H1 (cell line): ENCODE measurements at regions not wholly inside any gene's neighbourhood (a gene's known extent, or its start where the extent isn't known, plus 50 kb on each side); places are given as distances from the start of the nearest gene placed in this dataset.

ENCODE experiments used
- CTCF ChIA-PET: fragments of 300-600 bp; sonication (Branson Sonifier 250); formaldehyde crosslinking; loops from one replicate; lab custom pipeline; 2021; ENCODE audit not compliant: partially characterized antibody; lab: Charles Lee
- POLR2A ChIA-PET: fragments of 300-600 bp; sonication (Branson Sonifier 250); formaldehyde crosslinking; loops from one replicate; lab custom pipeline; 2021; ENCODE audit warnings: inconsistent platforms; ENCODE audit not compliant: partially characterized antibody; lab: Charles Lee
- DNase-seq, 2 experiments: peaks; one replicate each; pipeline versions ENCODE4 v3.0.0 to v3.0.0-alpha.2; 2010 to 2022; ENCODE audit warnings: low spot score in 2 of 2, low read depth in 1 of 2, mixed read lengths in 1 of 2
- FAIRE-seq: peaks from 2 replicates; lab custom pipeline; 2011; peaks lifted over from hg19 to GRCh38; lab: Jason Lieb, UNC
- H2AFZ ChIP-seq: 2 replicates; pipeline ENCODE4 v1.8.1; 2012; ENCODE audit warnings: low read length, inconsistent platforms
- H2AK5ac ChIP-seq: 2 replicates; pipeline ENCODE4 v1.6.1; 2013; ENCODE audit warnings: low read depth, low read length
- H2BK120ac ChIP-seq: replicated peaks from 2 replicates; pipeline ENCODE3; 2013; ENCODE audit warnings: low read depth, low read length, inconsistent platforms
- H2BK12ac ChIP-seq: 2 replicates; pipeline ENCODE4 v1.6.1; 2013; ENCODE audit warnings: low read depth, low read length
- H2BK15ac ChIP-seq: 2 replicates; pipeline ENCODE4 v1.6.1; 2013; ENCODE audit warnings: low read length
- H2BK20ac ChIP-seq: 2 replicates; pipeline ENCODE4 v1.6.1; 2013; ENCODE audit warnings: low read length
- H2BK5ac ChIP-seq: 2 replicates; pipeline ENCODE4 v1.6.1; 2013; ENCODE audit warnings: low read depth, low read length
- H3K14ac ChIP-seq: 2 replicates; pipeline ENCODE4 v1.6.1; 2013; ENCODE audit warnings: inconsistent platforms; ENCODE audit not compliant: insufficient read length
- H3K18ac ChIP-seq: 2 replicates; pipeline ENCODE4 v1.6.1; 2013; ENCODE audit warnings: low read length; ENCODE audit errors: extremely low read depth
- H3K23ac ChIP-seq: 2 replicates; pipeline ENCODE4 v1.6.1; 2013; ENCODE audit warnings: inconsistent platforms; ENCODE audit not compliant: insufficient read length
- H3K23me2 ChIP-seq: 2 replicates; pipeline ENCODE4 v1.6.1; 2013; ENCODE audit warnings: low read depth, low read length
- H3K27ac ChIP-seq: 2 replicates; pipeline ENCODE4 v1.6.1; 2011; ENCODE audit warnings: low read depth, low read length, inconsistent platforms
- H3K27me3 ChIP-seq, 4 experiments: replicated peaks in 1 of 4; 1 replicate in 1 of 4; 2 replicates in 3 of 4; pipeline versions ENCODE4 v1.6.1 to v1.8.1; 2011 to 2013; ENCODE audit warnings: low read length in 3 of 4, mild to moderate bottlenecking in 3 of 4, inconsistent platforms in 2 of 4, mixed read lengths in 2 of 4, moderate library complexity in 1 of 4; ENCODE audit not compliant: control insufficient read depth in 3 of 4, insufficient read depth in 3 of 4; ENCODE audit errors: extremely low read depth in 1 of 4
- H3K36me3 ChIP-seq, 4 experiments: 2 replicates each; pipeline versions ENCODE4 v1.6.1 to v1.8.1; 2011 to 2013; ENCODE audit warnings: mild to moderate bottlenecking in 4 of 4, low read length in 3 of 4, moderate library complexity in 2 of 4, control low read depth in 1 of 4, inconsistent platforms in 1 of 4; ENCODE audit not compliant: insufficient read depth in 4 of 4, control insufficient read depth in 2 of 4
- H3K4ac ChIP-seq: replicated peaks from 2 replicates; pipeline ENCODE3; 2013; ENCODE audit warnings: low read length, low read depth, mixed read lengths, inconsistent platforms; ENCODE audit not compliant: insufficient read length
- H3K4me1 ChIP-seq, 4 experiments: replicated peaks in 1 of 4; 1 replicate in 1 of 4; 2 replicates in 3 of 4; pipeline versions ENCODE4 v1.6.1 to v1.8.1; 2011 to 2013; ENCODE audit warnings: low read length in 3 of 4, inconsistent platforms in 2 of 4, mixed read lengths in 1 of 4; ENCODE audit not compliant: insufficient read depth in 4 of 4, control insufficient read depth in 3 of 4
- H3K4me2 ChIP-seq, 2 experiments: 2 replicates each; pipeline versions ENCODE4 v1.6.1 to v1.8.1; 2011 to 2013; ENCODE audit warnings: low read depth in 2 of 2, low read length in 2 of 2, control low read depth in 1 of 2, inconsistent platforms in 1 of 2, mild to moderate bottlenecking in 1 of 2; ENCODE audit not compliant: insufficient read depth in 1 of 2
- H3K4me3 ChIP-seq, 4 experiments: fragments of 200-600, 300-600 bp in 1 of 4; sonication (generic), shearing (Covaris generic), sonication (Bioruptor Twin) in 1 of 4; 2 replicates each; pipeline versions ENCODE4 v1.5.1 to v1.8.1; 2011 to 2016; ENCODE audit warnings: low read length in 4 of 4, low read depth in 3 of 4, control low read depth in 2 of 4, inconsistent platforms in 2 of 4, mild to moderate bottlenecking in 2 of 4, mixed read lengths in 1 of 4, moderate library complexity in 1 of 4; ENCODE audit not compliant: insufficient read depth in 2 of 4; ENCODE audit errors: extremely low read depth in 1 of 4
- H3K56ac ChIP-seq: replicated peaks from 2 replicates; pipeline ENCODE3; 2013; ENCODE audit warnings: low read depth, mild to moderate bottlenecking, mixed read lengths, low read length, inconsistent platforms; ENCODE audit not compliant: insufficient read length
- H3K79me1 ChIP-seq: 2 replicates; pipeline ENCODE4 v1.6.1; 2013; ENCODE audit warnings: low read depth, low read length, control low read depth
- H3K79me2 ChIP-seq, 2 experiments: 2 replicates each; pipeline versions ENCODE4 v1.6.1 to v1.8.1; 2012 to 2013; ENCODE audit warnings: low read length in 2 of 2, mild to moderate bottlenecking in 2 of 2, inconsistent platforms in 1 of 2; ENCODE audit not compliant: insufficient read depth in 2 of 2, control insufficient read depth in 1 of 2
- H3K9ac ChIP-seq, 4 experiments: replicated peaks in 1 of 4; 1 replicate in 1 of 4; 2 replicates in 3 of 4; pipeline versions ENCODE4 v1.6.1 to v1.8.1; 2011 to 2013; ENCODE audit warnings: low read depth in 3 of 4, low read length in 3 of 4, control low read depth in 2 of 4, mild to moderate bottlenecking in 2 of 4, moderate library complexity in 2 of 4, inconsistent platforms in 1 of 4; ENCODE audit errors: extremely low read depth in 1 of 4
- H3K9me3 ChIP-seq, 2 experiments: 2 replicates each; pipeline versions ENCODE4 v1.6.1 to v1.8.1; 2012 to 2013; ENCODE audit warnings: mild to moderate bottlenecking in 2 of 2, moderate library complexity in 2 of 2, control low read depth in 1 of 2, inconsistent platforms in 1 of 2, low read depth in 1 of 2, low read length in 1 of 2, mixed read lengths in 1 of 2; ENCODE audit not compliant: insufficient read depth in 2 of 2
- H4K20me1 ChIP-seq, 2 experiments: replicated peaks in 1 of 2; 2 replicates each; pipeline versions ENCODE3 to v1.8.1; 2011 to 2013; ENCODE audit warnings: inconsistent platforms in 2 of 2, low read length in 2 of 2, mild to moderate bottlenecking in 1 of 2; ENCODE audit not compliant: insufficient read depth in 2 of 2, control insufficient read depth in 1 of 2
- H4K5ac ChIP-seq: 2 replicates; pipeline ENCODE4 v1.6.1; 2013; ENCODE audit warnings: low read length, low read depth, mixed read lengths, inconsistent platforms; ENCODE audit not compliant: insufficient read length
- H4K8ac ChIP-seq: 2 replicates; pipeline ENCODE4 v1.8.0; 2013; ENCODE audit warnings: mild to moderate bottlenecking, moderate library complexity, low read length, inconsistent platforms; ENCODE audit not compliant: insufficient read depth; ENCODE audit errors: extremely low read depth
- H4K91ac ChIP-seq: replicated peaks from 2 replicates; pipeline ENCODE3; 2013; ENCODE audit warnings: low read length, mixed read lengths, inconsistent platforms; ENCODE audit not compliant: insufficient read length
- ATF2 ChIP-seq: IDR thresholded peaks from 2 replicates; pipeline ENCODE4 v1.6.1; 2012; ENCODE audit warnings: low read length, inconsistent platforms
- CBX5 ChIP-seq: fragments of 300-800, 300-1000 bp; sonication (generic); IDR thresholded peaks from 2 replicates; pipeline ENCODE4 v1.7.1; 2016; ENCODE audit warnings: antibody characterized with exemption, low read length, low read depth
- CTBP2 ChIP-seq: IDR thresholded peaks from 2 replicates; pipeline ENCODE4 v1.7.0; 2011; ENCODE audit warnings: borderline replicate concordance, mild to moderate bottlenecking, moderate library complexity, mixed read lengths, low read length; ENCODE audit not compliant: insufficient read depth, insufficient read length
- E2F6 ChIP-seq: IDR thresholded peaks from 2 replicates; pipeline ENCODE4 v1.6.1; 2012; ENCODE audit warnings: inconsistent platforms
- EZH2 ChIP-seq: fragments of 200-600 bp; sonication (generic); IDR thresholded peaks from 2 replicates; pipeline ENCODE4 v1.7.1; 2012; ENCODE audit warnings: low read depth, mild to moderate bottlenecking, moderate library complexity, low read length, inconsistent platforms; ENCODE audit not compliant: severe bottlenecking
- GTF2F1 ChIP-seq: IDR thresholded peaks from 2 replicates; pipeline ENCODE4 v1.6.1; 2012; ENCODE audit warnings: low read depth, low read length, improper control_type of control experiment, borderline replicate concordance
- RAD21 ChIP-seq, 2 experiments: IDR thresholded peaks in 1 of 2; conservative IDR thresholded peaks in 1 of 2; 2 replicates each; pipeline ENCODE4 v1.6.1; 2011; ENCODE audit warnings: low read depth in 2 of 2, low read length in 2 of 2, improper control_type of control experiment in 1 of 2, inconsistent platforms in 1 of 2, mild to moderate bottlenecking in 1 of 2, moderate library complexity in 1 of 2
- SIRT6 ChIP-seq: IDR thresholded peaks from one replicate; pipeline ENCODE4 v1.7.1; 2012; ENCODE audit warnings: low read length, inconsistent platforms
- TCF12 ChIP-seq: IDR thresholded peaks from 2 replicates; pipeline ENCODE4 v1.6.1; 2011; ENCODE audit warnings: low read depth, mild to moderate bottlenecking, low read length
- WGBS, 2 experiments: shearing (Covaris generic) in 1 of 2; methylation state at CpG; one replicate each; pipeline versions ENCODE4 v1.1.6 to v1.1.7; 2013 to 2015; ENCODE audit warnings: low lambda C conversion rate in 2 of 2, mixed read lengths in 2 of 2, inconsistent platforms in 1 of 2, low coverage in 1 of 2, missing lambda C conversion rate in 1 of 2; ENCODE audit not compliant: insufficient replicate concordance in 2 of 2, insufficient coverage in 1 of 2, insufficient read length in 1 of 2; ENCODE audit errors: extremely low coverage in 1 of 2, missing lambda C conversion rate in 1 of 2; 5-methylcytosine and 5-hydroxymethylcytosine counted together

- Histone ChIP-seq H3K9me3 (no peaks in the 10 kb centered on the region), H3K79me2 (no peaks in the 10 kb centered on the region), H4K5ac (no peak overlapping the region), H3K4ac (no peak overlapping the region), H4K8ac (no peak overlapping the region), H4K91ac (no peak overlapping the region), H3K14ac (no peak overlapping the region), H3K56ac (no peak overlapping the region), H2BK5ac (no peak overlapping the region), H3K79me1 (no peaks in the 10 kb centered on the region), H3K18ac (no peak overlapping the region), H3K4me3 (no peak overlapping the region), H3K27me3 (no peaks in the 10 kb centered on the region; a peak in 1 of 7 replicates), H3K4me1 (no peaks in the 10 kb centered on the region), H2AFZ (no peak overlapping the region), H3K23me2 (no peaks in the 10 kb centered on the region), H3K27ac (no peak overlapping the region), H2BK12ac (no peak overlapping the region), H2BK20ac (no peak overlapping the region), H2AK5ac (no peak overlapping the region), H3K36me3 (no peaks in the 10 kb centered on the region), H4K20me1 (no peaks in the 10 kb centered on the region), H3K23ac (no peak overlapping the region), H3K9ac (no peak overlapping the region), H2BK120ac (no peak overlapping the region), H3K4me2 (no peak overlapping the region), H2BK15ac (no peak overlapping the region)
- POLR2A ChIA-PET: no interaction called here
- no peak for FAIRE-seq
- WGBS, 2 experiments: 85% methylated on average over 5 of the region's 5 CpGs; no CpG with 5 or more reads in 1 of the 2 experiments
- DNase-seq: no peak
- CTCF ChIA-PET: no interaction called here
- TF ChIP-seq ATF2 (no peak), CTBP2 (no peak), TCF12 (no peak), CBX5 (no peak), EZH2 (no peak), GTF2F1 (no peak), E2F6 (no peak), SIRT6 (no peak), RAD21 (IDR thresholded peaks at IDR 0.05 in 1 of 2, conservative IDR thresholded peaks at IDR 0.05 in 1 of 2; ENCODE audit: low read depth in 2 of 2, low read length in 2 of 2) (no peak)
These were observed 58.1 kb upstream of the AGBL1 start for GRCh38 chr15:86021281-86022264.
